AG08395 (cell line): ENCODE measurements at regions not wholly inside any gene's neighbourhood (a gene's known extent, or its start where the extent isn't known, plus 50 kb on each side); places are given as distances from the start of the nearest gene placed in this dataset.

Experiments
- DNase-seq: peaks from one replicate; pipeline ENCODE4 v3.0.0; 2012; ENCODE audit warnings: mixed read lengths, low spot score

DNA sequence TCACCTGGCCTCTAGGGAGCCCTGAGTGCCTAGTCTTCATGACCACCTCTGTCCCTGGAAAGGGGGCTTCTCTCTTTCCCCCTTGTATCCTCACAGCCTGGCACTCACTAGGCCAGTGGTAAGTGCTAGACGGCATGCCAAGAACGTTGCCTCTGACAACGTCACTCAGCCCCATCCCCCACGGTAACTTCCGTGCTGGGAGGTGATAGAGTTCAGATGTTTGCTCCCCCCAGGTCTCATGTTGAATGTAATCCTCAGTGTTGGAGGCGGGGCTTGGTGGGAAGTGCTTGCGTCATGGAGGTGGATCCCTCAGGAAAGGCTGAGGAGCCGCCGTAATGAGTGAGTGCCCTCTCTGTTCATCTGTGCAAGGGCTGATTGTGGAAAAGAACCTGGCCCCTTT, 343.3 kb upstream of the MKI67 start:
- no peak for DNase-seq

DNA sequence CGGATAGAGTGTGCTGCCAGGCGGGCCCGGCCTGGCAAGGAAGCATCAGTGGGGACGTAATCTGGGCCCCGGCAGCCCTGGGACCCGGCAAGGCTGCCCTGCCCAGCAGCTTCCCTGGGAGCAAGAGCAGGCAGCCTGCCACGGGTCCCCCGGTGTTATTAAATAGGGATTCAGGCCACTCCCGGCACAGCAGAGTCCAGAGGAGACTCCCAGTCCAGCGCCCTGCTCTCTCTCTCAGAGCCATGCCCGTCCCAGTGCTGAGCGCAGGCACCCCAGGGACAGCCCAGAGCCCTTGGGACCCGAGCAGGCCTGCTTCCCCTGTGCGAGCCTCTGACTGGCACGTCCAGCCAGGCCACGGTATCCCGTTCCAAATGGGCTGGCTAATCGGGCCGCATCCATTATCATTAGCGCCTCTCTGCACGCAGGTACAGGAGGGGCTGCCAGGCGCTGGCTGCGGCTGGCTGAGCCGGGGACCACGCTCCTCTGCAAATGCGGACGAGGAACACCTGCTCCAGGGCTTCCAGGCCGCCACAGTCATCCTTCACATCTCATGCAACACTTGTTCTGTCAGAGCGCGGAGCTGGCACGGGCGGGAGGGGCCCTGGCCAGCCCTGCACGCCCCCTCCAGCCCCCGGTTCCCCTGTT, 344.2 kb upstream of the MKI67 start:
- DNase-seq: no peak

DNA sequence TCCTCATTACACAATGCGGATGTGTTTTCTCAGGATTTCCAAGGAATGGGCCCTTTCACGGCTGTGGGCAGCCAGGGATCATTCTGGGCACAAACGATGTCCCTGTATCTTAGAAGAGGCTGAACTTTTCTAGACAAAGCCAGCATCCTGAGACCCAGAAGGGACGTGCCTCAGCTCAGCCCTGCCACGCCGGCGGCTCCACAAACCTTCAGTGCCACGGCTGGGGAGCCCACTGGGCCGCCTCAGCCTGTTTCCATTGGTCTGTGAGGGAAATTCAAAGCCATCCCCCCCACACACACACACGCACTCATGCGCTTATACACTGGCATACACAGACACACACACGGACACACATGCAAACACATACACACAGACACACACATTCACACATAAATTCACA, 344.9 kb upstream of the MKI67 start:
- no peak for DNase-seq

DNA sequence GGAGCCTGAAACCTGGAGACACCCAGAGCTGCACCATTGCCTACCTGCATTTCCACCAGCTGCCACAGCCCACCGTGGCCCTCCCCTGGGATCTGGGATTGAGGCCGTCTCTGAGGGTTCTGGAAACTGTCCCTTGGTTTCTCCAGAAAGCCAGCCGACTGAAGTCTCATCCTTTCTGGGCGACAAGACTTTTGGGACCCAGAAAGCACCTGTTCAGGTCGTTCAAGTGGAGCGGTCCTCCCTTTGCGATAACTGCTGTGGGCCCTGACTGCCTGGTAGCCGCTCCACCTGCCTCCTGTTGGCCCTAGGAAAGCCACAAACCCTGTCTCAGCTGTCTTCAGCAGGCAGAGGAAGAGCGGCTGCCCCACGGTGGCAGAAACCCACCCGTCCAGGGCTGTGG, 346.0 kb upstream of the MKI67 start:
- DNase-seq: no peak

DNA sequence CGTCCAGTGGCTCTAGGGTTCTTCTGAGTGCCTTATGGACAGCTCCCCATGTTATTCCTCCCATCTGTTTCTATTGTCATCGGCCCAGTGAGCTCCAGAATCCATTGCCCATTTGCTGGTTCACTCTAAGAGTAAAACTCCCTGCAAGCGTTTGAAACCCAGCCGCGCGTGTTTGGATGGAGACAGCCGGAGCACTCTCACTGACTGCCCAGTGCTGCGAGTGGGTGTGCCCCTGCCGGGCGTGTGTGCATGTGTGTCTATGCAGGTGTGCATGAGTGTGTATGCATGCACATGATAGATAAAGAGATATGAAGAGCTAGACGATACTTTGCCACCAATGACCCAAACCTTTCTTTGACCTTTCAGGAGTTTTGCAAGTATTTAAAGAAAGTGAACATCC, 347.2 kb upstream of the MKI67 start:
- no peak for DNase-seq

DNA sequence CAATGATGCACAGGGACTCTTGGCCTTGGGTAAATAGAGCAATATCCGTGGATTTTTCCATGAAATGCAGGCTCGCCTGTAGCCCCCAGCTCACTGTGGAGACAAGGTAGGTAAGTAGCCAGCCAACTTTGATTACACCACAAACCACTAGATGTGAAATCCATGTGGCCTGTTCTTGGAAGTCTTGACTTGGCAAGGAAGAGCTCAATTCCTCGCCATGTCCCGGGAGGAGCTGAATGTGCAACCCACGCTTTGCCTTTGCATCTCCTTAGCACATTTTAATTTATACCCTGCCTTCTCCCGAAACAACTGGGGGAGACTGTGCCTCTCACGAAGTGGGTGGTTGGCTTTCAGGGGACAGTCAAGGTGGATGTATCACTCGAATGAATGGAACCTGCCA, 347.7 kb upstream of the MKI67 start:
- DNase-seq: no peak

DNA sequence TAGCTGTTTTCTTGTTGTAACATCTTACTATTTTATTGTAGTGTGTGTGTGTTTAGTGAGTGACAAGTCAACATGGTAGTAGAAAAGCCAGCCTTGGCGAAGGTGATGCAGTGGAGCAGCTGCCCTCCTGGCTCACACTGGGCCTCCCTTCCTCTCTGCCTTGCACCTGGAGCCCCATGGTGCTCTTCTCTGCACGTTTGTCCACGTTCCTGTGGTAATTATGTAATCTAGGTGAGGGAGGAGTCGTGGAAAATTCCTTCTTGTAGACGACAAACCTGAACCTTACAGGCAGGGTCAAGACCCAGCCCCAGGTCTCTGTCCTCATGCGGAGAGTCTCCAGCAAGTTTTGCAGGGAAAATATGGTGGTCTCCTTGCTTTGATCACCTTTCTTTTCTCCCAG, 348.3 kb upstream of the MKI67 start:
- DNase-seq: no peak

DNA sequence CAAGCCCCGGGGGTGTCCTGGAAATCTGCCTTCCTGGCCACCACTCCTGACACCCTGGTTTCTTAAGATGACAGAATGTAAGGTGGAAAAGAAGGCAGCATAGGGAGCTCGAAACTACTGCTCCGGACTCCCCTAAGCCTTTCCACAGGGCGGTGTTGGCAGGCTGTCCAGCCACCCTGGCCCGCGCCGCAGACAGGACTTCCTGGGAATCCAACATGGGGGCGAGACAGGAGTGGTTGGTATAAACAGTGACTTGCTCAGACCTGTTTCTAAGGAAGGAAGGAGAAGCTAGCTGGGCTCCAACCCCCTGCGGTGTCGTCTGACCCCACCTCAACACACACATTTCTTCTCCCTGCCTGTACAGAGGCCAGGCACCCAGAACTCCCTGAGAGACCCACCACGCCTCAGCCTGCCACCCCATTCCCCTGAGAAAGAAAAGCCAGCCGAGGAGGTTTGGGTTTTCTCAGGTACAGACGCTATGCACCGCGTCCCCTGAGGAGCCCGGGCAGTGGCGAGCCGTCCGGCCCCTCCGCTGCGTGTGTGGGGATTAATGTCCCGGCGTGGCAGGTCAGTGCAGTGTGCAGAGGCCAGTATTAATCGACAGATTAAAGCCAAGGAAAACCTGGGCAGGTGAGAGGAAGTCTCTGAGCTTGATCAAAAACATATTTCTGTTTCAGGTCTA, 349.6 kb upstream of the MKI67 start:
- no peak for DNase-seq

DNA sequence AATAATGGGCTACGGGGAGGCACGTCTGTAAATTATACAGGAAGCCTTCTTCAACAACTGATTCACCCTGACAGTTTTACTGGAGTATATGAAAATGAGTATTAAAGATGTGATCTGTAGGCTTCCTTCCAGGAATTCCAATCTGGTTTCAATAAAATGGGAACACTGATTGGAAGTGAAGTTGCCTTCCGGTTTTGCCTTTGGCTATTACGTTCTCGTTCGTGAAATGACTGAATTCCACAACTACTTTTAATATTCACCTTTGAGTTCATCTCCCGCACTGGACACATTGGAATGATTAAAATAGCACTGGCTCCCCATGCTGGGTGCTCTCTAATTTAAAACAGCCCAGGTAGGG, 350.1 kb upstream of the MKI67 start:
- DNase-seq: no peak

DNA sequence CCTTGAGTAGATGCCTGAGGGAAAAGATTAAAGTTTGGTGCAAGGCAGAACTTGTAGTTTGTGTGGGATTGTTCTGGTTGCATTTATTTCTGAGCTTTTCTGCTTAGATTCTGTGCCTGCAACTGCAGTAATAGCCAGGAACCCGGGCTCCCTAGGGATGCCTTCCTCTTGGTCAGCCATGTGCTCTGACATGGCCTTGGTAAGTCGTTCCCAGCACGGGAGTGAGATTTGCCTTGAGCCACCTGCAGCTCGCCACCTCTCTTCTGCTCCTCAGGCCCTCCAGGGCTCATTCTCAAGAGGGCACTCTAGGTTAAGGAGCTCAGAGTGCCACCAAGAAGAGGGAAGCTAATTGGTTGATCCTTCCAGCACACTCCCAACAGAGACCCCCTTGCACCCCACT, 350.6 kb upstream of the MKI67 start:
- DNase-seq: no peak

DNA sequence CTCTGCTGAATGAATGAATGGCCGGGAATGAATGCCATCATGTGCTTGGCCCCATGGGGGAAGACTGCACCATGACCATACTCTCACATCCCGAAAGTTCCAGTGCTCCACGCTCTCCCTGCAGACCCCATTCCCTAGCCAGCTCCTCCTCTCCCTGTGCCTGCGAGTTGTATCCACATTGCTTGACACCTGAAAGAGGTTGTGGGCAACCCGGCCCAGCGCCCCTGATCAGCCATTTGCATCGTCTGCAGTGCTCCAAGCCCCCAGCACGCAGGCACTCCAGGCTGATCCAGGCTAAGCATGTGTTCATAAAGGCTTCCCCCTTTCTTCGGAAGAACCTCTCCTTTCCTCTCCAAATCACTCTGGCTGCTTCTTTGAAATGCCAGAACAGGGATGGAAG, 354.4 kb upstream of the MKI67 start:
- no peak for DNase-seq

DNA sequence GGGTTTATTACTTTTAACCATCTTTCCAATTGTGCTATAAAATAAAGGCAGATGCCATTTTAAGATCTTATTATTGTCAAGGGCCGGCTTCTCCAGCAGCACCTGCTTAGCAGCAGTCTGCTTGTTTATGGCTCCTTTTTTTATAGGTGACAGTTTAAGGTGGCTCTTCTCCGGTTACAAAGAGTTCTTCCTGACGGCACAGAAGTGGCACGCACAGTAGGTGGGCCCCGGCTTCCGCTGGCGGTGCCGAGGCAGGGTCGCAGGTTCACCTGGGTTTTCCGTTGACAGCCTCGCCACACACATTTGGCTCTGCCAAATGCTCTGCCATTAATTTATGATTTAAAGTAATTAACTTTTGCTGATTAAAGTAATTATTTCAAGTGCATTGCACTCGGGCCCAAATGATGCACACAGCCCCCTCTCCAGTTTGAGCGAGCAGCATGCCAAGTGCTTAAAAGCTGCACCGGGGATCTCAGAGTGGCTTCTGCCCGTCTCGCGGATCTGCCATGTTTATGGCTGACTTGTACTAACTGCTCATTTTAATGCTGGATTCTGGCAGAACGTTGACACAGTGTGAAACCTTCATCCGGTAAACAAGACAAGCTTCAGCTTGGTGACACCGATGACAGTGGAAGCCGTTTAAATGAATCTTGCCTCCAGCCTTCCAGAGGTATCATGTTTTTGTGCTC, 355.1 kb upstream of the MKI67 start:
- no peak for DNase-seq

DNA sequence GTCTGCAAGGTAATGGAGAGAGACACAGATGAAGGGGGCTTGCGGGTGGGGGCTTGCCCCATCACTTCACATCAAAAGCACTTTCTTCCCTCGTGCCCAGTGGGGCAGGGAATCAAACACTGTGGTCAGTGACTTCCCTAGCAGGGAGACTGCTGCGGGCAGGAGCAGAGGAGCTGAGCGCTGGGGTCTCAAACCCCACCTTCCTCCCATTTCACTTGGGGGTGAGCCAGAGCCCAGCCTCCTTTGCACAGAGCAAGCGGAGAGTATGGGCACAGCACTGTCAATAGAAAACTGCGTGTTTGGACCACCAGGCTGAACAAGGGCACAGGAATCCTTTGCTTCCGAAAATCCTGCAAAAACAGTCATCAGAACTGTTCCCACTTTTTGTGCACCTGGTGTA, 355.8 kb upstream of the MKI67 start:
- DNase-seq: no peak

DNA sequence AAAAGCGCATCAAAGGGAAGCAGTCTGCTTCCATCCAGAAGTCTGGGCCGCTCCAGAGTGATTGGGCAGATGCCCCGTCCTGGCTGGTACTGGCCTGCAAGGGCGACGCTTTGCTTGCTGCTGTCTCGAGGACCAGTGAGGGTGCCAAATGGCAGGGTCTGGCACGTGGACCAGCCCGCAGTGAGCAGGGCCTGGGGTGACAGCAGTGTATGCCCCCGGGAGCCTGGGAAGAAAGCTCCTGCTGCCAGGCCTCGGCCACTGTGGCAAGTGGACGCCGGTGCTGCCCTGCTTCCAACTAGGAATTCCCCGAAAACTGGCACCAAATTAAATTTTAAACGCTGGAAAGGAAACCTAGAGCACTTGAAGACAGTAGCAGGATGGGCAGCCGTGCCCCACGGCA, 357.0 kb upstream of the MKI67 start:
- DNase-seq: no peak

DNA sequence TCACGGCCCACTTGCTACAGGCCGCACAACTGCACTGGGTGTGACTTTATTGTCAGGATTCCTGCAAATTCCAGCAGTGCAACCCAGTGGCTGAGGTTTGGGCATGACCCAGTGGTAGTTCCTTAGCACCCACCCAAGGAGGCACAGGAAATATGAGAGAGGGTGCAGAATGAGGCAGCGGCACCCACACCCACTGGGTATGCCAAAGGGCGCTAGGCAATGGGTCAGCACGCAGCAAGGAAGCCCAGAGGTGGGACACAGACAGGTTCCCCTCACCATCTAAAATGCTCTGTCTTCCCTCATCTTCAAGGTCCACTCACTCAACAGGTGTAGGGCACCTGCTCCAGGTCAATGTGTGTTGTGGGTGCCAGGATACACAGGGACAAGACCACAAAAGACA, 357.8 kb upstream of the MKI67 start:
- DNase-seq: no peak

DNA sequence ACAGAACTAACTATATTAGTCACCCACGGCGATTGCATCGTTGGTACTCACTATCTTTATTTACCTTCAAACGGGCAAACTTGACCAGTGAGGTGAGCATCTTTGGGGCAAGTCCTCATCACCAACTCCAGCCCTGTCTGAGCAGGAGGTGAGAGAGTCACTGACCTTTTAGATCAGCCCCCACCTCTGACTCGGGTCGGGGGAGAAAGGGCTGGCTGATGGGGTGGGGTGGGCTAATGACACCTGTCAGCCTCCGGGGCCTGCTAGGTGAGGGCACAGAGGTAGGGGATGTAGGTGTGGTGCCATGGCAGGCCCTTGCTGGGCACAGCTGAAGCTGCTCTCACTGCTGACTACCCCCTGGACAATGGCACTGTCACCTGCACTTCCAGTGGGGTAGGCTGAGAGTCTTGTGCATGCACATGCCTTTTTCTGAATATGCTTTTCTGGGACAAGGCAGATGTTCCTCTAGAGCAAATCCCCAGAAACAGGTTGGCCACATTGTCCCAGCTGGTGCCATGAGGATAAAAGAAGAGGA, 359.5 kb upstream of the MKI67 start:
- DNase-seq: no peak

DNA sequence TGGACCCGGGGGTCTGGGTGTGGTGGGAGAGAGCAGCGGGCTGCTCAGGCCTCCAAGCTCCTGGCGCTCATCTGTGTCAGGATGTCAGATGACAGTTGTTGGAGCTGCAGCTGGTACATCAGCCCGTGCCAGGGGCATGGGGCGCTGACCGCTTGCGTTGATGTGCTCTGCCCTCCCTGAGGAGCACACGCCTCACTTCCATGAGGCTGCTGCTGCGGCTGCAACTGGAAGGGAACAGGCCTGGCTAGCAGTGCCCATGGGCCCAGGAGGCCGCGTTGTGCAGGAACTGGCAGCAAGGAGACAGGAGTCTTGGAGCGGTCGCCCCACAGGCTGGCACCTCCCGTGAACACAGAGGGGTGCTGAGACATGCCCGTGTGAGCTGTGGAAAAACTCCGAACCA, 361.3 kb upstream of the MKI67 start:
- no peak for DNase-seq

DNA sequence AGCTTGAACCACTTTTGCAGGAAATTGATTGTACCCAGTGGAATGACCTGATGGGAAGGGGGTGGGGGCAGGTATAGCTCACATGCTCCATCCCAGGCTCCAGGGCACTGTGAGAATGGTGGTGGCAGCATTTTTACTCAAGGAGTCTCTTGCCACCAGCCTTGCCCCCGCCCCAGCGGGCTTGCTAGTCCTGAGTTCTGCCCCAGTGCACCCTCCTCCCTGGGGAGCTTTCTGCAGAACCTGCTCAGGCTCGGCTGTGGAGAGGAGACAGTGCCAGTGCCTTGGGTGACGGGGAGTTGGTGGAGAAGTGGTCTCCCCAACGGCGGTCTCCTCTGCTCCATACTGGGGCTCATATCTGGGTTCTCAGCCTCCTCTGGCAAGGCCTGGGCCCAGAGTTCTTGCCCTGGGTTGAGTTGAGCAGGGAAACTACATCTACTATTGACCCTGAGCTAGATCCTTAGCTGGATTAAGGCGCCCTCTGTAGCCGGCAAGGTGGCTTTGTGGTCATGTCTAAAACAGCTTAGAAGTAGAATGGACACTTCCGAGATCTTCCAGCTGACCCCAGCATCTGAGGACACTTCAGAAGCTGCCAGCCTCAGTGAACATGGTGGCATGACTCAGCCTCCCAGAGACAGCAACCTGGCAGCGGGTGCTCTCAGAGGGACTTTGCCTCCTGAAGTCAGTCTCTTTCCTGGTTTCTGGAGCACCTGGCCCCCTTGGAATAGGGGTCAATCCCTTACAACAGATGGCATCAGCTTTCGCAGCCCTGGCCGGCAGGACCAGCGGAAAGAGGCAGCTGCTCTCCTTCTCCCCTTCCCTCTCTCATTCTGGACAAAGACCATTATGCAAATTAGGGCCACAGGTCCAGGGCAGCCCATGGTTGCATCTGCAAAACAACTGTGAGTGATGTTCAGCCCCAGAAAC, 363.4 kb upstream of the MKI67 start:
- DNase-seq: no peak

DNA sequence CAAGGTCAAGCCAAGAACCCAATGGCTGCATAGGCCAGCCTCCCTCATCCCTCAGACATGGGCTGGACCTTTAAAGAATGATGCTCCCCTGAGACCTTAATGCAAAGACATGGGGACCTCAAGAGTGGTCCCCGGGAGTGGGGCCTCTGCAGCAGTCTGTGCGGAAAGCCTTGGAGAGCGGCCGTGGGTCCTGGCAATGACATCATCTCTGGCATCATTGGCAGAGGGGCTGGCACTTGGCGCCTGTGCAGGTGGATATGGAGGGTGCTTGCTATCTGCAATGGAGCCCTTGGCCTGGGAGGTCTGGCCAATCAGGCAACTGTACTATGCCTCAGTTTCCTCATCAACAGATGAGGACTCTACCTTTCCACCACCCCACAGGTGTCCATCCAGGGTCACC, 365.5 kb upstream of the MKI67 start:
- no peak for DNase-seq

DNA sequence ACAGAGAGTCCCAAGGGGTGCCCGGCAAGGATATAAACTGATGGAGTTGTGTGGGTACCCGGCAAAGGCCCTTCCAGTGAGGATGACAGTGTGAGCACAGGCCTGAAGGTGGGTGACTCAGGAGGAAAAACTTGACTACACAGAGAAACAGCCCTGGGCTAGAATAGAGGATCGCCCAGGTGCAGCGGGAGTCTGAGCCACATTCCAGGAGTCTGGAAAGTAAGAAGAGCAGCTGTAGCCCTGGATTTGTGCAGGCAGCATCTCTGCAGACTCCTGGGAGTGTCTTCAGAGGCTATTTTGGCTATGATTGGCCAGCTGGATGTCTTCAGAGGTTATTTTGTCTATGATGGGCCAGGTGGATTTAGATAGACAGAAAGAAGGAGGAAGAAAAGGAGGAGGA, 367.6 kb upstream of the MKI67 start:
- no peak for DNase-seq

DNA sequence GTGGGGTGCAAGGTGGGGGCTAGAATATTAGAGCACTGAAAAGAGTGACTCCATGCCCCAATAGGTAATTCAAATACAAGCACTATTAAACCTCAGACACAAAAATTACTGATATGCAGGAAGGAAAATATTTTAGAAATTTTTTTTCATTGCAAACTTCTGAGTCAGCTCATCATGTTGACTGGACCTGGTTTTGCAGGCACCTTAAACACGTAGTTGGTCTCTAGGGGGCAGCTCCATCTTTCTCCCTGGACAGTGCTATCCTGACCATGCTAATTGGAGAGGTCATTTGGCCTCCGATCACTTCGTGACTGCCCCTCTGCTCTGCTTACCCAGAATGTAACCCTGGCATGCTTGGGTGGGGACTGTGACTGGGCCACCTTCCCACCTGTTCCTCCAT, 368.4 kb upstream of the MKI67 start:
- no peak for DNase-seq

DNA sequence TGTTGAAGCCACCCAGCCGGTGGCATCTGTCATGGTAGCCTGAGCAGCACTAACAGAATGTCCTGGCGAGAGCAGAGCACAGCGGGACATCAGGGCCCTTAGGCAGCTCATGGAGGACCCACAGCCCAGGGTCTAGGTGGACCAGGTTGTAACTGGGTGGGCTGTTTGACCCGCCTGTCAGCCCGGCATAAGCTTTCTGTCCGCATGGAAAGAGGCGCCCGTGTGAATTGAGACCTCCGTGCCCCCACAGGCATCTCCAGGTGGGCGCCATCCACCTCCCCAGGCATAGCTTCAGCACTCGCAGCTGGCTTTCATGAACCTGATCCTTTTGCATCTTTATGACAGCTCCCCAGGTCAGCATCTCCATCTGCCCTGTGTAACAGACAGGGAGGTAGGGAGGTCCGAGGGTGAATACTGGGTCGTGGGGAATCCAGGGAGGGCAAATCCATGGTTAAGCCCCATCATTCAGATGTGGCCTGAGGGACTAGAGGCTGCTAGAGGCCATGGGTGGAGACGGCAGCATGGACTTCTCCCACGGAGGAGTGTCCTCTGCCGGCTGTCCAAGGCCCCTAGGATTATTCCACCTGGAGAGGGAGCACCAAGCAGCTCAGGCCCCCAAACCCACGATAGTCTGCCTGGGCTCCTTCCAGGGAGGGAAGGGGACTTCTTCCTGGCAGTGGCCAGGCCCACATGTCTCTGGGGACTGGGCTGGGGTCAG, 371.6 kb upstream of the MKI67 start:
- DNase-seq: no peak
